ENCODE measurements at regions not wholly inside any gene's neighbourhood (a gene's known extent, or its start where the extent isn't known, plus 50 kb on each side); places are given as distances from the start of the nearest gene placed in this dataset.

DNA sequence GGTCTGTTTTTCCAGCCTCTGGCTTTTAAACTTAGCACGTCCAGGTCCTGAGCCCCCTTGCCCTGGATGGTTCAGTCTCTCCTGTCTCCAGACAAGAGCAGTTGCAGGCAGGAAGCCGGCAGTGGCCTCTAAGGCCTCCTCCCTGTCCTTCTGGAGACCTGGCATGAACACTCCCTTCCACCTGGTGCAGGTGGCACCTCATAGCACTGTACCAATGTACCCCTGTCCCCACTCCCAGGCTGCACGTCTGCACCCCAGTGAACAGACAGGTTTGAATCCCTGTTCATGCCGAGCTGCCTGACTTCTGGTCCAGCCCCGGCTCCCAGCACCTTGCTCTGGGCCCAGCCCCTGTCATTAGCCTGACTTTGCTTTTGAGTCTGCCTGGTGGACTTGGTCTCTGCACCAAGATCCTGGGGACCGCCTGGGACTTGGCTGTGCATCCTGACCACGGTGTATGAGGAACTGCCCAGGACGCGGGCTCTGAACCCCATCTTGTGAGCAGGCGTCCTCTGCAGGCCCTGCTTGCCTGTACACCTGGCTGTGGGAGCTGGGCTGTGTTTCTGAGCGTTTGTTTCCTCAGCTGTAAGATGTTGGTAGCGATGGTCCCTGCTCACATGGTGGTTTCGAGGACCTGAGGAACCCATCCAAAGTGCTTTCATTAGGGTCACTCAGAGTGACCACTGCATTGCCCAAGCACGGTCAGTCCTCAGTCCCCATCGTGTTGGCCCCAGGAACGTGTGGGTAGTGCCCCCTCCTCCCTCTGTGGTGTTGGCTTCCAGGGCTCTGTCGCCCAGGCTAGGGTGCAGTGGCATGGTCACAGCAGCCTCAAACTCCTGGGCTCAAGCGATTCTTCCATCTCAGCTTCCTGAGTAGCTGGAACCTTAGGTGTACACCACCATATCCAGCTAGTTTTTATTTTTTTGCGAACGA is 75.0 kb upstream of the SHANK2 start:
- Histone ChIP-seq H3K9ac (ENCODE audit: low read depth, low read length) (no peak overlapping the region), H3K79me2 (ENCODE audit: insufficient read depth, low read length) (no peaks in the 10 kb centered on the region)

DNA sequence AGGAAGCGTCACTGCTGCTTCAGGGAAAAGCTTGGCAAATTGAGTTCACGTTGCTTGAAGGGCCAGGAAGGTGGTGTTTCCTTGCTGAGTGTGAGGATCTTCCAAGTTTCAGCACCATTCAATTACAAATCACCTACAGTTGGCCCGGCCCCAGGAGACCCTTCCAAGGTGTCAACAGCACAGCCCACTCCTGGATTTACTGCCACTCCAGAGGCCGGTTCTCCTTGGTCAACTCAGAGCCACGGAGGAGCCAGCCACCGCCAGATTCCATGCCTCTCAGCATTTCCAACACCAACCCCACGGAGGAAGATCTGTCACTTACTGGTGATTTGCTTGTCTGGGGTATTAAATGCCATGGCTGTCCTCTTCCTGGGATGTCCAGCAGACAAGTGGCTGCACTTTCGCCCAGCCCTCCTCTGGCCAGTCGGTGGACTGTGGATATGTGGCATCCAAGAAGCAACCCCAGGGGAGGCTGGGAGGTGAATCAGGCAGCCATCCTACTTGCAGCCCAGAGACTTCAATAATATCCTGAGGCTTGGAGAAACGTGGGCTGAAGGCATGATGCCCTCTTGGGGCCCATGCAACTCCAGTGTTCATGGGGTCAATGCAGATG is 74.1 kb upstream of the SHANK2 start:
- Histone ChIP-seq H4K20me1 (ENCODE audit: insufficient read depth, low read length) (no peaks in the 10 kb centered on the region), H3K27me3 (ENCODE audit: insufficient read depth, low read length, poor library complexity) (no peaks in the 10 kb centered on the region), H3K36me3 (ENCODE audit: insufficient read depth, low read length) (no peaks in the 10 kb centered on the region), H3K4me1 (ENCODE audit: insufficient read depth, low read length) (no peaks in the 10 kb centered on the region), H3K4me2 (ENCODE audit: insufficient read depth, low read length) (no peak overlapping the region), H3K27ac (ENCODE audit: low read length) (no peak overlapping the region), H3K79me2 (ENCODE audit: insufficient read depth, low read length) (no peaks in the 10 kb centered on the region), H3K4me3 (ENCODE audit: low read depth in 1 of 2, low read length in 2 of 2) (no peak overlapping the region), H2AFZ (ENCODE audit: low read depth, low read length) (no peak overlapping the region), H3K9me3 (ENCODE audit: insufficient read depth, low read length, severe bottlenecking) (no peaks in the 10 kb centered on the region), H3K9ac (ENCODE audit: low read depth, low read length) (no peak overlapping the region)
- ATAC-seq (ENCODE audit: insufficient read depth, low read depth) (no peak), DNase-seq (no peak)
- TF ChIP-seq, protein P1, sequence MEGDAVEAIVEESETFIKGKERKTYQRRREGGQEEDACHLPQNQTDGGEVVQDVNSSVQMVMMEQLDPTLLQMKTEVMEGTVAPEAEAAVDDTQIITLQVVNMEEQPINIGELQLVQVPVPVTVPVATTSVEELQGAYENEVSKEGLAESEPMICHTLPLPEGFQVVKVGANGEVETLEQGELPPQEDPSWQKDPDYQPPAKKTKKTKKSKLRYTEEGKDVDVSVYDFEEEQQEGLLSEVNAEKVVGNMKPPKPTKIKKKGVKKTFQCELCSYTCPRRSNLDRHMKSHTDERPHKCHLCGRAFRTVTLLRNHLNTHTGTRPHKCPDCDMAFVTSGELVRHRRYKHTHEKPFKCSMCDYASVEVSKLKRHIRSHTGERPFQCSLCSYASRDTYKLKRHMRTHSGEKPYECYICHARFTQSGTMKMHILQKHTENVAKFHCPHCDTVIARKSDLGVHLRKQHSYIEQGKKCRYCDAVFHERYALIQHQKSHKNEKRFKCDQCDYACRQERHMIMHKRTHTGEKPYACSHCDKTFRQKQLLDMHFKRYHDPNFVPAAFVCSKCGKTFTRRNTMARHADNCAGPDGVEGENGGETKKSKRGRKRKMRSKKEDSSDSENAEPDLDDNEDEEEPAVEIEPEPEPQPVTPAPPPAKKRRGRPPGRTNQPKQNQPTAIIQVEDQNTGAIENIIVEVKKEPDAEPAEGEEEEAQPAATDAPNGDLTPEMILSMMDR (IDR thresholded peaks at IDR 0.05; ENCODE audit: borderline replicate concordance, extremely low read depth, low read length, poor library complexity, severe bottlenecking): no peak
- TF ChIP-seq EZH2 (IDR thresholded peaks at IDR 0.05; ENCODE audit: borderline replicate concordance, low read depth, low read length, severe bottlenecking): no peak

More for the DNA sequence above, 75.0 kb upstream of the SHANK2 start:
- Histone ChIP-seq H3K27ac (ENCODE audit: low read length) (no peak overlapping the region), H3K36me3 (ENCODE audit: insufficient read depth, low read length) (no peaks in the 10 kb centered on the region), H4K20me1 (ENCODE audit: insufficient read depth, low read length) (no peaks in the 10 kb centered on the region), H3K4me1 (ENCODE audit: insufficient read depth, low read length) (no peaks in the 10 kb centered on the region), H3K9me3 (ENCODE audit: insufficient read depth, low read length, severe bottlenecking) (peaks cover 4% of the 10 kb centered on the region), H3K4me3 (ENCODE audit: low read depth in 1 of 2, low read length in 2 of 2) (no peak overlapping the region), H3K4me2 (ENCODE audit: insufficient read depth, low read length) (no peak overlapping the region), H3K27me3 (ENCODE audit: insufficient read depth, low read length, poor library complexity) (no peaks in the 10 kb centered on the region), H2AFZ (ENCODE audit: low read depth, low read length) (no peak overlapping the region)
- DNase-seq (no peak), ATAC-seq (ENCODE audit: insufficient read depth, low read depth) (no peak)
- TF ChIP-seq, protein P1 (IDR thresholded peaks at IDR 0.05; ENCODE audit: borderline replicate concordance, extremely low read depth, low read length, poor library complexity, severe bottlenecking): no peak
- TF ChIP-seq EZH2 (IDR thresholded peaks at IDR 0.05; ENCODE audit: borderline replicate concordance, low read depth, low read length, severe bottlenecking): no peak

DNA sequence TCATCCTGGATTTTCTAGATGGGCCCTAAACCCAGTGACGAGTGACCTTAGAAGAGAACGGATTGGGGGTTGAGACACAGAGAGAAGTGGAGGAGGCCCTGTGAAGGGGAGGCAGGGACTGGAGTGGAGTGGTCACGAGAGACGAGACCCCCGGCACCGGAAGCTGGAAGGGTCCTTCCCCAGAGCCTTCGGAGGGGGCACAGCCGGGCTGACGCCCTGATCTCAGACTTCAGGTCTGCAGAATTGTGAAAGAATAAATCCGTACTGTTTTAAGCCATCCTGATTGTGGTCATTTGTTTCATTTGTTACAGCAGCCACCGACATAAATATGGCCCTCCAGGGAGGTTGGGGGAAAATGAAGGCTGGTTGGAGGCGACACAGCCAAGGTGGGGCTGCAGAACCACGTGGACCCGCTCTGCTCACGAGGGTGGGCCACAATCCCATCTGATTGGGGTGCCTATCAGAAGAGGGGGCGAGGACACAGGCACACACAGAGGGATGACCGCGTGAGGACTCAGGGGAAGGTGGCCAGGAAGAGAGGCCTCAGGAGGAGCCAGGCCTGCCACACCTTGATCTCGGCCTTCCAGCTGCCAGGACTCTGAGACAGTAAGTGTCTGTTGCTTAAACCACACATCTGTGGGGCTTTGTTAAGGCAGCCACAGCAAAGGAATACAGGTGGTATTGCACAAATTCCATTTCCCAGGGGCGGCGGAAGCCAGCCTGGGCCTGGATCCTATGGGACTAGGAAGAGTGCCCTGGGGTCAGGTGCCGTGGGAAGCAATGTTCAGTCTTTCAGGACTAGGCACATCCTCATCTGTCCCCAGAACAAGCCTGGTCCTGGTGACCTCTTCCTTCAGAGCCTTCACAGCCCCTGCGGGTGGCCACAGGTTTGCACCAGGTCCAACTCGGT is 73.3 kb upstream of the SHANK2 start:
- no peak overlapping the region for H3K27ac ChIP-seq (ENCODE audit: low read length)
- no peak overlapping the region for H2AFZ ChIP-seq (ENCODE audit: low read depth, low read length)
- no peaks in the 10 kb centered on the region for H4K20me1 ChIP-seq (ENCODE audit: insufficient read depth, low read length)
- H3K9ac ChIP-seq (ENCODE audit: low read depth, low read length): no peak overlapping the region
- no peaks in the 10 kb centered on the region for H3K9me3 ChIP-seq (ENCODE audit: insufficient read depth, low read length, severe bottlenecking)
- no peaks in the 10 kb centered on the region for H3K79me2 ChIP-seq (ENCODE audit: insufficient read depth, low read length)
- no peaks in the 10 kb centered on the region for H3K27me3 ChIP-seq (ENCODE audit: insufficient read depth, low read length, poor library complexity)
- ATAC-seq (ENCODE audit: insufficient read depth, low read depth) (no peak), DNase-seq (no peak)
- no peaks in the 10 kb centered on the region for H3K4me1 ChIP-seq (ENCODE audit: insufficient read depth, low read length)
- no peak overlapping the region for H3K4me3 ChIP-seq (ENCODE audit: low read depth in 1 of 2, low read length in 2 of 2)
- H3K36me3 ChIP-seq (ENCODE audit: insufficient read depth, low read length): no peaks in the 10 kb centered on the region
- TF ChIP-seq, protein P1 (IDR thresholded peaks at IDR 0.05; ENCODE audit: borderline replicate concordance, extremely low read depth, low read length, poor library complexity, severe bottlenecking): no peak
- TF ChIP-seq EZH2 (IDR thresholded peaks at IDR 0.05; ENCODE audit: borderline replicate concordance, low read depth, low read length, severe bottlenecking): no peak
- H3K4me2 ChIP-seq (ENCODE audit: insufficient read depth, low read length): no peak overlapping the region
